ENCODE measurements at regions not wholly inside any gene's neighbourhood (a gene's known extent, or its start where the extent isn't known, plus 50 kb on each side); places are given as distances from the start of the nearest gene placed in this dataset.

DNA sequence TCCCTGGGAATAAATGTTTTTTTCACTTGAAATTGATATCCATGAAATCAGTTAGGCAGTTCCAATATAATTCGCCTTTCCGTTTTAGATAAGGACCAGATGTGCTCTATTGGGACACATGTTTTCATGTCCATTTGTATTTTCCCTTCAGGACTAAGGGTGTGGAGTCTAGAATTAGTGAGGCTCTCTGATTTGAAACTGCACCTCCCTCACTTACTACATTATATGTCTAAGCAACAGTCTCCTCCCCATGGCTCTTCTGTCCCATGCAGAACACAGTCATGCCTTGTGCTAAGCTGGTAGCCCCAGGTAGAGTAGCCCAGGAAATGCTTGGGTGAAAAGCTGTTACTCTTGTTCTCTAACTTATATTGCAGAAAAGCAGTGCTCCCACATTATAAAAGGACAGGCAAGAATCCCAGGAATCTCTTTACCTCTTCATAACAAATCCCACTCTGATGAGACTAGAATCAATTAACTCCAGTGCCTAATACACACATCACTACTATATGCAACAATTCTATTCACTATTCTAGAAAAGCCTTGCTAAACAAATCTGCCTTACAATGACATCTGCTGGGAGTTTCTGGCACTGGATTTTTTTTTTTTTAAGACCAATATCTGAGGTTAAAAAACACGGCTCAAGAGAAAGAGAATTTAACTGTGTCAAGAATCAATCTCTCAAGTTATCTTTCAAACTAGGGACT is 293.9 kb downstream of the SNX13 start:
- Histone ChIP-seq H2AFZ (ENCODE audit: low read length) (no peak overlapping the region), H3K27me3 (ENCODE audit: control insufficient read depth in 1 of 2, insufficient read depth in 2 of 2, low read length in 2 of 2) (no peaks in the 10 kb centered on the region; a peak in 1 of 5 replicates), H3K79me2 (ENCODE audit: insufficient read depth, low read length) (no peaks in the 10 kb centered on the region), H3K36me3 (replicated peaks in 1 of 2; ENCODE audit: control insufficient read depth in 1 of 2, insufficient read depth in 2 of 2, low read length in 2 of 2) (no peaks in the 10 kb centered on the region), H3K4me2 (ENCODE audit: low read depth, low read length) (no peak overlapping the region), H3K4me1 (ENCODE audit: insufficient read depth, low read length) (no peaks in the 10 kb centered on the region), H3K27ac (ENCODE audit: extremely low read length, insufficient read depth, low read length) (no peak overlapping the region), H3K9me3 (ENCODE audit: low read length) (peaks cover 11% of the 10 kb centered on the region), H4K20me1 (ENCODE audit: insufficient read depth, low read length) (no peaks in the 10 kb centered on the region), H3K4me3 (replicated peaks in 1 of 3; ENCODE audit: insufficient read depth in 1 of 3, low read depth in 2 of 3, low read length in 3 of 3) (no peak overlapping the region), H3K9ac (ENCODE audit: insufficient read depth, low read depth, low read length) (no peak overlapping the region)
- in situ Hi-C loops (cut with HindIII; ENCODE audit: extremely low pct_ligation_motif_present, low pct_unique_long_range_greater_than_20kb) = no loop called here
- intact Hi-C loops (cut with micrococcal nuclease; ENCODE audit: unreplicated experiment) = loop anchor here (1.0 to 10.0 kb wide), 4 partner anchors 102 to 720 kb away; no protein-coding TSS in a partner anchor
- FAIRE-seq (no peak), DNase-seq (ENCODE audit: low spot score) (no peak), ATAC-seq (no peak)
- ChIA-PET POLR2A (no interaction called here), CTCF (ENCODE audit: low intra/inter-chr PET ratio, low total read pairs) (interaction anchor here (0.7 kb wide), 1 partner anchor 755 kb away, joined by 4 read pairs; no protein-coding TSS in a partner anchor)
- TF ChIP-seq ZNF362 (CRISPR knock-in tag; IDR thresholded peaks at IDR 0.05; ENCODE audit: borderline replicate concordance) = peak; percentile 40; the same call in 1 of the 2 replicates
- TF ChIP-seq SMC3 (IDR thresholded peaks at IDR 0.05; ENCODE audit: low read length) = peak; percentile 38
- TF ChIP-seq STAG1 (CRISPR knock-in tag; IDR thresholded peaks at IDR 0.05) = peak; percentile 64
- TF ChIP-seq TBX3 (IDR thresholded peaks at IDR 0.05; ENCODE audit: borderline replicate concordance) = no peak
- TF ChIP-seq, protein P1, sequence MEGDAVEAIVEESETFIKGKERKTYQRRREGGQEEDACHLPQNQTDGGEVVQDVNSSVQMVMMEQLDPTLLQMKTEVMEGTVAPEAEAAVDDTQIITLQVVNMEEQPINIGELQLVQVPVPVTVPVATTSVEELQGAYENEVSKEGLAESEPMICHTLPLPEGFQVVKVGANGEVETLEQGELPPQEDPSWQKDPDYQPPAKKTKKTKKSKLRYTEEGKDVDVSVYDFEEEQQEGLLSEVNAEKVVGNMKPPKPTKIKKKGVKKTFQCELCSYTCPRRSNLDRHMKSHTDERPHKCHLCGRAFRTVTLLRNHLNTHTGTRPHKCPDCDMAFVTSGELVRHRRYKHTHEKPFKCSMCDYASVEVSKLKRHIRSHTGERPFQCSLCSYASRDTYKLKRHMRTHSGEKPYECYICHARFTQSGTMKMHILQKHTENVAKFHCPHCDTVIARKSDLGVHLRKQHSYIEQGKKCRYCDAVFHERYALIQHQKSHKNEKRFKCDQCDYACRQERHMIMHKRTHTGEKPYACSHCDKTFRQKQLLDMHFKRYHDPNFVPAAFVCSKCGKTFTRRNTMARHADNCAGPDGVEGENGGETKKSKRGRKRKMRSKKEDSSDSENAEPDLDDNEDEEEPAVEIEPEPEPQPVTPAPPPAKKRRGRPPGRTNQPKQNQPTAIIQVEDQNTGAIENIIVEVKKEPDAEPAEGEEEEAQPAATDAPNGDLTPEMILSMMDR (CRISPR knock-in tag; IDR thresholded peaks at IDR 0.05) = peak; percentile 44
- BruUV-seq (replicated peaks) = no TSS peak
- 30% methylated on average over 3 of the region's 3 CpGs for WGBS (ENCODE audit: low lambda C conversion rate)

Data from HepG2 (cell line).